GM19395 (cell line): ENCODE measurements at regions not wholly inside any gene's neighbourhood (a gene's known extent, or its start where the extent isn't known, plus 50 kb on each side); places are given as distances from the start of the nearest gene placed in this dataset.
A peak's percentile ranks its signal among the peaks of the same experiment; 100 is the strongest.

Experiments used
- ATAC-seq: cut with Tn5 transposase; IDR thresholded peaks from one replicate; pipeline ENCODE4 v1.9.1; 2021; ENCODE audit warnings: mild to moderate bottlenecking, moderate library complexity; ENCODE audit not compliant: unreplicated experiment

DNA sequence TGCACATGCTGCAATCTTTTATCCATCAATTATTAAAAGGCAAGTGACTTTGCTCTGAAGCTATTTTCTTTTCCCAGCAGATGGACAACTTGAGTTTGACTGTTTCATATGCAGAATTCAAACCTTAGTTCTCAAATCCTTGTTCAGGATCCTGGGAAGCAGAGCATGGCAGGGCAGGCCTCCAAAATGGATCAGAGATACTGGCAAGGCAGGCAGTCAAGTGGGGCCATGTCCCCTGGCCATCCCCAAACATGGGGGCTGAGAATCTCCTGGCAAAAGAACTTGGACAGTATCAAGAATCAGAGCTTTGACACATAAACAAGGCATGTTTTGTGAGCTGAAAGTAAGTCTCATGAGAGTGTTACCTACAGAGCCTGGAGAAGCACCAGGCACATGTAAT lies 122.9 kb upstream of the CTNNB1 start:
- ATAC-seq, result no peak

GRCh38 chr3:41080141-41080540 lies 119.2 kb upstream of the CTNNB1 start:
- ATAC-seq, result no peak

- ATAC-seq, result no peak
Measured at GRCh38 chr3:41088882-41089281, 110.4 kb upstream of the CTNNB1 start.

DNA sequence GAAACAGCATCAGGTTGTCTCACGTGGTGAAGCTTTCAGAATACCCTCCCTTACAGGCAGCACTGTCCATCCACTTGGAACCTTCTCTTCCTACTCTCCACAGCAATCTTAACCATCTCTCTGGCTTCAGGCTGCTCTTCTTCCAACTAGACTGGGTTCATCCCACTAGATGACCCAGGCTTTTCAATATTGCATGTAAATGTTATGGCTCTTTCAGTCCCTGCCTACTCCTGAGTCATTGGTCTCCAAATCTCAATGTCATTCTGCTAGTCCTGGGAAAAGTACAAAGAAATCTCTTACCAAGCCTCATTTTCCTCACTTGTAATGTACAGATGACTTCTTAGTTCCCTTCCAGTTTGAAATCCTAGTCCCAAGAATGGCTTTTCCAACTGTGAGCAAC lies 109.7 kb upstream of the CTNNB1 start:
- no peak for ATAC-seq

DNA sequence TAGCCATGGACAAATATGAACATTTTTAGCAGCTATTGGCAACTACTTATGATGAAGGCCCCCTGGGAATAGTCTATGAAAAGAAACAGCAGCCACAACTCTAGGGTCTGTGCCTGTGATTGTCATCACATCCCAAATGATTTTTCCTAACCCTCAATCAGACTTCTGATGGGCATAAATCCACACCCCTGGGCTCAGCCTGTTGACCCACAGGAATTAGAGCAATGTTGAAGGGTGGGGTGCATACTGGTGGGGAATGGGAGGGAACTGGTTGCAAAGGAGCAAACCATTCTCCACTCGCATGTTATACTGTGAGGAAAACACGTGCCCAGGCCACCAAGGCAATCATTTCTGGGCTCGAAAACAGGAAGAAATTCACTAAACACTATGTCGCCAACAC lies 106.5 kb upstream of the CTNNB1 start:
- ATAC-seq, result no peak

GRCh38 chr3:41093476-41093875 lies 105.8 kb upstream of the CTNNB1 start:
- no peak for ATAC-seq

DNA sequence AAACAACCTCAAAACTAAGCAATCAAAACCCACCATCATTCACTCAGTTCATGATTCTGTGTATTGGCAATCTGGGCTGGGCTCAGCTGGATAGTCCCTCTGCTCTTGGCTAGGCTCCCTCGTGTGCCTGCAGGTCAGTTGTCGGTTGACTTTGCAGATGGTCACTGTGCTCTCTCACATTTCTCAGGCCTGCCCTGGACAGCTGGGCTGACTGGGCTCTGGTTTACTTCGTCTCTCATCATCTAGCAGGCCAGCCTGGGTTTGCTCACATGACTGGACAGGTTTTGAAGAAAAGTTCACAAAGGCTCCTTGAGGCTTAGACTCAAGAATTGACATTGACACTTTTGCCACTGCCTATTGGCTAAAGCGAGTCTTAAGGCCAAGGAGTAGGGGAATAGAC lies 105.0 kb upstream of the CTNNB1 start:
- no peak for ATAC-seq

GRCh38 chr3:41095702-41096101 lies 103.6 kb upstream of the CTNNB1 start:
- no peak for ATAC-seq

- ATAC-seq, result no peak
Measured at GRCh38 chr3:41097896-41098496, 101.3 kb upstream of the CTNNB1 start.

GRCh38 chr3:41101231-41101630 lies 98.1 kb upstream of the CTNNB1 start:
- no peak for ATAC-seq

DNA sequence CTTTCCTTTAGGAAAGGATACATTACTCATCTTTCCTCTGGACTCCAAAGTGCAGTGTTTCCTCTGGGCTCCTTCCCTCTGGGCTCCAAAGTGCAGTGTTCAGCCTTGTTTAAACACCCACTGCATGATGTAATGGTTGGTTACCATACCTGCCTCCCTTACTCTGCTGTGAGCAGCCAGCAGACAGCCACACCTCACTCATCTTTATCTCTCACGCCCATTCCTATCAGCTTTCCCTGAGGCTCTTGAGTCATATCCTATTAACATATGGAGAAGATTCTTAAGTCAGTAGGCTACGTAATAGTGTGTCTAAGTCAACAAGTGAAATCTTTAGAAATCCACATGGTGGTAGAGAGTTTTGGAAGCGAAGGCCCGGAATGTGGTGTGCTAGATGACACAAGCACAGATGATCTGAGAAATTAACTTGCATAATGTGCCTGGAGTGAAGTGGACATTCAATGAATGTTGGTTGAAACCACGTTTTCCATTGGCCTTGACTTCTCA lies 97.2 kb upstream of the CTNNB1 start:
- ATAC-seq, result no peak

GRCh38 chr3:41102750-41103149 lies 96.6 kb upstream of the CTNNB1 start:
- no peak for ATAC-seq

DNA sequence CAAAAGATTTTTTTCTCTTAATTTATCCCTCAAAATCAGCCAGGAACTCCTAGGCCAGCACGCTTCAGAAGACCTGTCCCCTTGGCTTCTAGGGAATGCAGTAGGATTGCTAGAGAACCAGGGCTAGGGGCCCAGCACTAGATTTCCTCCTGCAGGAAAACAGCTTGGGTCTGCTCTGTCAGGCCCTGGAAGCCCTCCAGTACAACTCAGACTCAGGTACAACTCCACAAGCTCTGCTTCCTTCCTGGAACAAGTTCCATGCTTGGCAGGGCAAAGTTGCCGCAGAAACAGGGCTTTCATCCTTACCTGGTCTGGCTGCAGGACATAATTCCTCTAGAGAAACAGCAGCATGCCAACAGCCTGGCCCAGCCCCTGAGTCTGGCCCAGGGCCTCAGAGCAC lies 96.1 kb upstream of the CTNNB1 start:
- ATAC-seq, result no peak

DNA sequence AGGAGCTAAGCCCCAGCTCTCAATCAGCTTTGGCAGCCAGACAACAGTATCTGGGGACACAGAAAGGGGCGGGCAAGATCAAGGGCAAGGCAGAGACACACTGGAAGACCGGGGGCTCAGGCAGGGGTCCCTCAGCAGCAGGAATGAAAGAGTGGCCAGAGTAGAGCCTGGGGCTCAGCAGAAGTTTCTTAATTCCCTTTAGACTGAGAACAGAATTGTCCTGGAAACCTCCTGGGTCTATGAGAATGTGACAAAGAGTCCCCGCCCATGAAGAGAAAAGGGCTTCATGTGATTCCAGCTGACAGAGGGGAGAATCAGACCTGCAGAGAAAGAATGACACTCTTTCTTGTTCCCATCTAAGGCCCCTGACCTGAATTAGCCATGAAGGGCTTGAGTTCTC lies 95.2 kb upstream of the CTNNB1 start:
- no peak for ATAC-seq

DNA sequence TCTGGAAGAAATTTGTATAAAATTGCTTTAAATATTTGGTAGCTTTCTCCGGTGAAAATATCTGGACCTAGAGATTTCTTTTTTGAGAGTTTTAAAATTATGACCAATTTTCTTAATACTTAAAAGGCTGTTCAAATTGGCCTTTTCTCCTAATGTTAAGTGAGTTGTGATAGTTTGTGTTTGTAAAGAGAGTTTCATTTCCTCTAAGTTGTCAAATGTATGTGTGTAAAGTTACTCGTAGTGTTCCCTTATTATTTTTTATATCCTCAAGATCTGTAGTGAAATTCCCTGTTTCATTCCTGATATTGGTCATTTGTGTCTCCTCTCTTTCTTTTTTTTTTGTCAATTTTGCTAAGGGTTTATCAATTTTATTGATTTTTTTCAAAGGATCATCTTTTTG lies 92.6 kb upstream of the CTNNB1 start:
- no peak for ATAC-seq

- ATAC-seq, result no peak
Measured at GRCh38 chr3:41111011-41111410, 88.3 kb upstream of the CTNNB1 start.

- no peak for ATAC-seq
Measured at GRCh38 chr3:41112466-41112865, 86.8 kb upstream of the CTNNB1 start.

- ATAC-seq, result no peak
Measured at GRCh38 chr3:41115069-41115468, 84.2 kb upstream of the CTNNB1 start.

- no peak for ATAC-seq
Measured at GRCh38 chr3:41116851-41117250, 82.5 kb upstream of the CTNNB1 start.

DNA sequence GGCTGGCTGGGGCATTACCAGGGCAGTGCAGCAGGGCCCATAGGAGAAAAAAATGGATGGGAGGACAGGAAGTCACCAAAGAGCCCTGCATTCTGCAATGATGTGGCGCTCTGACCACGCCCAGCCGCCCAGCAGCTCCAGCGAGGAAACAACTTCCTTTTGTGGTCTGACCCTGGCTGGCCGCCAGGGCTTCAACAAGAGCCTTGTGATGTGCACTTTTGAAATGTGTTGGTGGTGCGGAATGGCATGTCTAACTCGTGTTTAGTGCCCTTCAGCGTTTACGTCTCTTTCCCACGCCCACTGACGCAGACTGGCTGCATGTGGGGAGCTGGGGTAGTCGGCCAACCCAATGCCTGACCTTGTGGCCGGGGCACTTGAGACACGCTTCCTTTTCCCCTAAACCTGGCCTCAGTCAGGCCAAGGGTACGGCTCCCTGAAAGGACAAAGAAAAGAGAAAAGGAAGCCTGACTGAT lies 81.9 kb upstream of the CTNNB1 start:
- peak; percentile 96 for ATAC-seq

GRCh38 chr3:41118461-41119390 lies 80.6 kb upstream of the CTNNB1 start:
- ATAC-seq, result no peak

DNA sequence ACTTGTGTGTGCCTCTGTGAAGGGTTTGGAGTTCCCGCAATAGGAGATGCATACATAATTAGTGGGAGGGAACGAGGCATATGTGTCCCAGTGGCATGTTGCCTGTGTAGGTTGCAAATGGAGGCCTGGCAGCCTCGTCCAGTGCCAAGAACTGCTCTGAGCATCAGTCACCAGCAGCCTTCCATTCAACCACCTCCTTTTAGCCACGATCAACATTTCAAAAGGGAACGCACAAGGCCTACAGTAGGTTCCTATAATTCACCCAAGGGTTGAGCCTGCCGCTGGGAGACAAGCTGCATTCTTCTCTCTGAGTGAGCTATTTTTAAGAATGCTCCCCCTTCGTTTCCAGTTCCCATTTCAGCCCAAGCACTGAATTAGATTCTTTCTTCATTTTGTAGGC lies 78.8 kb upstream of the CTNNB1 start:
- no peak for ATAC-seq
